GM12878 (cell line): ENCODE measurements at regions not wholly inside any gene's neighbourhood (a gene's known extent, or its start where the extent isn't known, plus 50 kb on each side); places are given as distances from the start of the nearest gene placed in this dataset.

ENCODE experiments used
- ATAC-seq: fragments of 200-7000 bp; cut with Tn5 transposase; 3 replicates; pipeline ENCODE4 v1.9.1; 2020; ENCODE audit warnings: mild to moderate bottlenecking, moderate library complexity
- BruUV-seq: library from RNA; stranded (reverse); fragments of 400-500 nt; replicated peaks from 2 replicates; lab custom pipeline; 2021; lab: Mats Ljungman, UMichigan
- CTCF ChIA-PET: fragments of 300-600 bp; sonication (Branson Sonifier 250); formaldehyde crosslinking; extraction: SDS; loops from one replicate; lab custom pipeline; 2021; ENCODE audit warnings: inconsistent platforms; lab: Yijun Ruan, JAX
- POLR2A ChIA-PET: fragments of 350-600 bp; formaldehyde crosslinking; extraction: SDS; loops from one replicate; lab custom pipeline; 2021; ENCODE audit warnings: inconsistent platforms; lab: Charles Lee
- RAD21 ChIA-PET: fragments of 300-600 bp; sonication (Branson Sonifier 250); formaldehyde crosslinking; loops from one replicate; lab custom pipeline; 2023; ENCODE audit warnings: antibody characterized with exemption; ENCODE audit not compliant: unreplicated experiment; lab: Charles Lee
- SMC1A ChIA-PET: fragments of 300-600 bp; sonication (Branson Sonifier 250); formaldehyde crosslinking; loops from one replicate; lab custom pipeline; 2023; ENCODE audit not compliant: unreplicated experiment, uncharacterized antibody; lab: Charles Lee
- DNase-seq: peaks from one replicate; pipeline ENCODE4 v3.0.0-alpha.2; 2011; ENCODE audit warnings: low read depth, low spot score
- FAIRE-seq: peaks from 3 replicates; lab custom pipeline; 2011; peaks lifted over from hg19 to GRCh38; lab: Jason Lieb, UNC
- H2AFZ ChIP-seq: 2 replicates; pipeline ENCODE4 v1.6.0; 2011; ENCODE audit warnings: low read depth, low read length, control low read depth; ENCODE audit not compliant: control insufficient read depth
- H3K27ac ChIP-seq: 2 replicates; pipeline ENCODE4 v1.5.1; 2011; ENCODE audit warnings: control low read depth; ENCODE audit not compliant: control insufficient read depth, insufficient read depth
- H3K27me3 ChIP-seq, 2 experiments: replicated peaks in 1 of 2; 2 replicates each; pipeline versions ENCODE4 v1.6.0 to v1.6.1; 2011; ENCODE audit warnings: low read length in 1 of 2; ENCODE audit not compliant: control insufficient read depth in 2 of 2, insufficient read depth in 2 of 2
- H3K36me3 ChIP-seq, 2 experiments: 2 replicates each; pipeline ENCODE4 v1.5.1; 2011; ENCODE audit warnings: low read length in 1 of 2; ENCODE audit not compliant: control insufficient read depth in 2 of 2, insufficient read depth in 2 of 2
- H3K4me1 ChIP-seq: 2 replicates; pipeline ENCODE4 v1.6.1; 2011; ENCODE audit warnings: mild to moderate bottlenecking, low read length, moderate library complexity, mixed read lengths; ENCODE audit not compliant: control insufficient read depth, insufficient read depth
- H3K4me2 ChIP-seq: 2 replicates; pipeline ENCODE4 v1.6.0; 2011; ENCODE audit warnings: control low read depth; ENCODE audit not compliant: control insufficient read depth, insufficient read depth
- H3K4me3 ChIP-seq: fragments of 200-600 bp; sonication (generic); 2 replicates; pipeline ENCODE4 v1.5.1; 2016
- H3K79me2 ChIP-seq: 2 replicates; pipeline ENCODE4 v1.6.0; 2011; ENCODE audit warnings: low read length; ENCODE audit not compliant: control insufficient read depth, insufficient read depth
- H3K9ac ChIP-seq: 2 replicates; pipeline ENCODE4 v1.8.0; 2011; ENCODE audit warnings: low read length, control low read depth, mixed read lengths; ENCODE audit not compliant: control insufficient read depth, insufficient read depth
- H3K9me3 ChIP-seq: replicated peaks from 3 replicates; pipeline ENCODE4 v1.5.1; 2011; ENCODE audit warnings: mild to moderate bottlenecking, low read length; ENCODE audit not compliant: control insufficient read depth, insufficient read depth
- H4K20me1 ChIP-seq: 2 replicates; pipeline ENCODE4 v1.6.0; 2011; ENCODE audit not compliant: control insufficient read depth, insufficient read depth
- CHD1 ChIP-seq: IDR thresholded peaks from 2 replicates; pipeline ENCODE4 v1.6.1; 2012; ENCODE audit warnings: low read depth, low read length, improper control_type of control experiment
- CTCF ChIP-seq, 3 experiments: IDR thresholded peaks in 2 of 3; conservative IDR thresholded peaks in 1 of 3; 2 replicates each; pipeline ENCODE4 v1.5.1; 2011; ENCODE audit warnings: low read depth in 3 of 3, low read length in 3 of 3, mild to moderate bottlenecking in 3 of 3, control low read depth in 2 of 3, moderate library complexity in 2 of 3, inconsistent platforms in 1 of 3, mixed read lengths in 1 of 3; ENCODE audit not compliant: control insufficient read depth in 2 of 3, insufficient read depth in 1 of 3; ENCODE audit errors: extremely low read depth in 1 of 3
- GABPA ChIP-seq: IDR thresholded peaks from 2 replicates; pipeline ENCODE4 v1.6.1; 2014; ENCODE audit warnings: antibody characterized with exemption, low read depth, mild to moderate bottlenecking, inconsistent platforms
- MAX ChIP-seq: IDR thresholded peaks from 2 replicates; pipeline ENCODE4 v1.6.1; 2012; ENCODE audit warnings: low read depth, low read length, improper control_type of control experiment
- NKRF ChIP-seq: fragments of 450-650 bp; conservative IDR thresholded peaks from 2 replicates; pipeline ENCODE4 v1.6.1; 2017; ENCODE audit warnings: mild to moderate bottlenecking, moderate library complexity
- POLR2AphosphoS2 ChIP-seq: IDR thresholded peaks from 2 replicates; pipeline ENCODE4 v1.6.1; 2011; ENCODE audit warnings: low read depth, mild to moderate bottlenecking, low read length, improper control_type of control experiment, moderate library complexity
- RB1 ChIP-seq: fragments of 450-650 bp; formaldehyde crosslinking; IDR thresholded peaks from 2 replicates; pipeline ENCODE4 v1.6.1; 2017; ENCODE audit warnings: mild to moderate bottlenecking, borderline replicate concordance
- SMAD1 ChIP-seq: fragments of 450-650 bp; IDR thresholded peaks from 2 replicates; pipeline ENCODE4 v1.6.1; 2018; ENCODE audit warnings: mild to moderate bottlenecking, low read depth; ENCODE audit not compliant: partially characterized antibody
- YBX1 ChIP-seq: fragments of 450-650 bp; IDR thresholded peaks from 2 replicates; pipeline ENCODE4 v1.6.1; 2016; ENCODE audit warnings: antibody characterized with exemption
- ZZZ3 ChIP-seq: IDR thresholded peaks from 2 replicates; pipeline ENCODE4 v1.6.1; 2011; ENCODE audit warnings: low read depth; ENCODE audit not compliant: control insufficient read depth, insufficient read length
- WGBS: methylation state at CpG from one replicate; pipeline ENCODE4 v1.1.6; 2016; ENCODE audit warnings: low lambda C conversion rate; ENCODE audit not compliant: insufficient replicate concordance, insufficient coverage; ENCODE audit errors: missing lambda C conversion rate; 5-methylcytosine and 5-hydroxymethylcytosine counted together
- in situ Hi-C: fragments of 300-500 bp; cut with MboI; formaldehyde crosslinking; loops from 9 replicates; pipeline ENCODE4 v1.14.3; 2018; ENCODE audit warnings: mixed read lengths
- intact Hi-C: fragments of 100-400 bp; cut with micrococcal nuclease; formaldehyde crosslinking; loops from one replicate; pipeline ENCODE4 v1.14.2; 2022; ENCODE audit not compliant: unreplicated experiment
- TF ChIP-seq, protein P1 (sequence below): fragments of 450-650 bp; IDR thresholded peaks from 2 replicates; pipeline ENCODE4 v1.6.1; 2016; ENCODE audit warnings: mild to moderate bottlenecking
- TF ChIP-seq, protein P2 (sequence below): fragments of 450-650 bp; IDR thresholded peaks from 2 replicates; pipeline ENCODE4 v1.6.1; 2018; ENCODE audit warnings: borderline replicate concordance, mild to moderate bottlenecking; ENCODE audit not compliant: partially characterized antibody

DNA sequence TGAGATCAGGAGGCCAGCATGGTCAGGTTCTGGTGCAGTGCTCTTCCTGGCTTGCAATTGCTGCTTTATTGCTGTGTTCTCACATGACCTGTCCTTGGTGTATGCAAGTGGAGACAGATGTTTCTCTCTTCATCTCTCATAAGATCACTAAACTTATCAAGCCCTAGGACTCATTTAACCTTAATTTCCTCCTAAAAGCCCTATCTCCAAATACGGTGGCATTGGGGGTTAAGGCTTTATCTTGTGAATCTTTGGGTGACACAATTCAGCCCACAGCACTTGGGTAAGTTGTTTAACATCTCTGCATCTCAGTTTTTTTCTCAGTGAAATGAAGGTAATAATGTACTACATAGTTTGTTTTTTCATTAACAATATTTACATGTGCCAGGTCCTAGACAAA, 152.4 kb downstream of the RWDD3 start (continued):
- no peak for TF ChIP-seq YBX1

- H3K27ac ChIP-seq, result no peak overlapping the region
- H3K9ac ChIP-seq, result no peak overlapping the region
- no peak for FAIRE-seq
- H3K4me1 ChIP-seq, result no peaks in the 10 kb centered on the region
- no peaks in the 10 kb centered on the region for H3K36me3 ChIP-seq
- no peaks in the 10 kb centered on the region for H3K79me2 ChIP-seq
- ChIA-PET SMC1A (no interaction called here), CTCF (no interaction called here), POLR2A (no interaction called here), RAD21 (no interaction called here)
- H3K27me3 ChIP-seq, result no peaks in the 10 kb centered on the region
- TF ChIP-seq ZZZ3, result no peak
- TF ChIP-seq SMAD1, result no peak
- TF ChIP-seq CTCF (IDR thresholded peaks at IDR 0.05 in 2 of 3, conservative IDR thresholded peaks at IDR 0.05 in 1 of 3; ENCODE audit: control insufficient read depth in 2 of 3, extremely low read depth in 1 of 3, insufficient read depth in 1 of 3, low read depth in 3 of 3, low read length in 3 of 3), result no peak
- no peak for TF ChIP-seq CHD1
- TF ChIP-seq RB1, result no peak
- TF ChIP-seq, protein P1, sequence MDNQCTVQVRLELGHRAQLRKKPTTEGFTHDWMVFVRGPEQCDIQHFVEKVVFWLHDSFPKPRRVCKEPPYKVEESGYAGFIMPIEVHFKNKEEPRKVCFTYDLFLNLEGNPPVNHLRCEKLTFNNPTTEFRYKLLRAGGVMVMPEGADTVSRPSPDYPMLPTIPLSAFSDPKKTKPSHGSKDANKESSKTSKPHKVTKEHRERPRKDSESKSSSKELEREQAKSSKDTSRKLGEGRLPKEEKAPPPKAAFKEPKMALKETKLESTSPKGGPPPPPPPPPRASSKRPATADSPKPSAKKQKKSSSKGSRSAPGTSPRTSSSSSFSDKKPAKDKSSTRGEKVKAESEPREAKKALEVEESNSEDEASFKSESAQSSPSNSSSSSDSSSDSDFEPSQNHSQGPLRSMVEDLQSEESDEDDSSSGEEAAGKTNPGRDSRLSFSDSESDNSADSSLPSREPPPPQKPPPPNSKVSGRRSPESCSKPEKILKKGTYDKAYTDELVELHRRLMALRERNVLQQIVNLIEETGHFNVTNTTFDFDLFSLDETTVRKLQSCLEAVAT, result no peak
- TF ChIP-seq, protein P2, sequence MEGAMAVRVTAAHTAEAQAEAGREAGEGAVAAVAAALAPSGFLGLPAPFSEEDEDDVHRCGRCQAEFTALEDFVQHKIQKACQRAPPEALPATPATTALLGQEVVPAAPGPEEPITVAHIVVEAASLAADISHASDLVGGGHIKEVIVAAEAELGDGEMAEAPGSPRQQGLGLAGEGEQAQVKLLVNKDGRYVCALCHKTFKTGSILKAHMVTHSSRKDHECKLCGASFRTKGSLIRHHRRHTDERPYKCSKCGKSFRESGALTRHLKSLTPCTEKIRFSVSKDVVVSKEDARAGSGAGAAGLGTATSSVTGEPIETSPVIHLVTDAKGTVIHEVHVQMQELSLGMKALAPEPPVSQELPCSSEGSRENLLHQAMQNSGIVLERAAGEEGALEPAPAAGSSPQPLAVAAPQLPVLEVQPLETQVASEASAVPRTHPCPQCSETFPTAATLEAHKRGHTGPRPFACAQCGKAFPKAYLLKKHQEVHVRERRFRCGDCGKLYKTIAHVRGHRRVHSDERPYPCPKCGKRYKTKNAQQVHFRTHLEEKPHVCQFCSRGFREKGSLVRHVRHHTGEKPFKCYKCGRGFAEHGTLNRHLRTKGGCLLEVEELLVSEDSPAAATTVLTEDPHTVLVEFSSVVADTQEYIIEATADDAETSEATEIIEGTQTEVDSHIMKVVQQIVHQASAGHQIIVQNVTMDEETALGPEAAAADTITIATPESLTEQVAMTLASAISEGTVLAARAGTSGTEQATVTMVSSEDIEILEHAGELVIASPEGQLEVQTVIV, result no peak
- TF ChIP-seq POLR2AphosphoS2, result no peak
- TF ChIP-seq MAX, result no peak
- no peak for TF ChIP-seq GABPA
- no peak for TF ChIP-seq NKRF
- H3K9me3 ChIP-seq, result no peaks in the 10 kb centered on the region
- ATAC-seq, result no peak
- WGBS, result 19% methylated on average over 5 of the region's 5 CpGs
- no peak overlapping the region for H3K4me3 ChIP-seq
- H4K20me1 ChIP-seq, result no peaks in the 10 kb centered on the region
- H3K4me2 ChIP-seq, result no peak overlapping the region
- intact Hi-C loops, result no loop called here
- in situ Hi-C loops, result no loop called here
- no TSS peak for BruUV-seq
- DNase-seq, result no peak
- H2AFZ ChIP-seq, result no peak overlapping the region
These were observed 152.9 kb downstream of the RWDD3 start for GRCh38 chr1:95386915-95387314.
